DMS114 treated with DMSO at 0.1 percent for 48 hours (cell line): ENCODE measurements at regions not wholly inside any gene's neighbourhood (a gene's known extent, or its start where the extent isn't known, plus 50 kb on each side); places are given as distances from the start of the nearest gene placed in this dataset.

ENCODE experiments used
- DNase-seq: peaks from one replicate; lab custom pipeline; 2025; ENCODE audit not compliant: unreplicated experiment; lab: John Stamatoyannopoulos, UW

DNA sequence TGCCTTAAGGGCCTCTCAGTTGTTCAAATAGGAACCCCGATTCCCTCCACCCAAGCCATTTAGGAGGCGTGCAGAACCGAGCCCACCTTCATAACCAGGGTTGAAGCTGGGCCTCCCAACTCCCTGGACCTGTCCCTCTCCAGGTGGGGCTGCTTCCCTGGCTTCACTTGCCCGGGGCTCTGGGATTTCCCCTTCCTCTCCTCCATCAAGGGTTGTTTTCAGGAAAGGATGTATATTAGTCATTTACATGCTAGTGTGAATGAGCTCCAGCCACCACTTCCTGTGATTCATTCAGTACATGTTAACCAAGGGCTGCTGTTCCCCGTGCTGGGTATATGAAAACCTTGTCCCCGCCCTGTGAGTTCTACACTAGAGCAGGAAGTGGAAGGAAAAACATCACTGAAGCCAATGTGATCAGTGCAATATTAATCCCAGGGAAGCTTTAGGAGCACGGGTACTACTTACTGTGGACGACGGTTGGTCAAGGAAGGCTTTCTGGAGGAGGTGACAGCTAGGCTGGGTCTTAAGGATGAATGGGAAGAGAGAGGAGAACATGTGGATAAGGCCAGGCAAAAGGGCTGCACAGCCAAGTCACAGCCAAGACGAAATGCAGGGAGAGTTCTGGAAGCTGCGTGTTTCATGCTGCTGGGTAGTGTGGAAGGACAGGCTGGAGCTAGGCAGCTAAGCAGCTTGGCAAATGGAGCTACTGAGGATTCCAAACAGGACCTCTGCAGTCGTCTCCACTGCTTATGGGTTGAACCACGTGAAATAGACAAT, 150.1 kb upstream of the SHH start:
- DNase-seq = no peak

DNA sequence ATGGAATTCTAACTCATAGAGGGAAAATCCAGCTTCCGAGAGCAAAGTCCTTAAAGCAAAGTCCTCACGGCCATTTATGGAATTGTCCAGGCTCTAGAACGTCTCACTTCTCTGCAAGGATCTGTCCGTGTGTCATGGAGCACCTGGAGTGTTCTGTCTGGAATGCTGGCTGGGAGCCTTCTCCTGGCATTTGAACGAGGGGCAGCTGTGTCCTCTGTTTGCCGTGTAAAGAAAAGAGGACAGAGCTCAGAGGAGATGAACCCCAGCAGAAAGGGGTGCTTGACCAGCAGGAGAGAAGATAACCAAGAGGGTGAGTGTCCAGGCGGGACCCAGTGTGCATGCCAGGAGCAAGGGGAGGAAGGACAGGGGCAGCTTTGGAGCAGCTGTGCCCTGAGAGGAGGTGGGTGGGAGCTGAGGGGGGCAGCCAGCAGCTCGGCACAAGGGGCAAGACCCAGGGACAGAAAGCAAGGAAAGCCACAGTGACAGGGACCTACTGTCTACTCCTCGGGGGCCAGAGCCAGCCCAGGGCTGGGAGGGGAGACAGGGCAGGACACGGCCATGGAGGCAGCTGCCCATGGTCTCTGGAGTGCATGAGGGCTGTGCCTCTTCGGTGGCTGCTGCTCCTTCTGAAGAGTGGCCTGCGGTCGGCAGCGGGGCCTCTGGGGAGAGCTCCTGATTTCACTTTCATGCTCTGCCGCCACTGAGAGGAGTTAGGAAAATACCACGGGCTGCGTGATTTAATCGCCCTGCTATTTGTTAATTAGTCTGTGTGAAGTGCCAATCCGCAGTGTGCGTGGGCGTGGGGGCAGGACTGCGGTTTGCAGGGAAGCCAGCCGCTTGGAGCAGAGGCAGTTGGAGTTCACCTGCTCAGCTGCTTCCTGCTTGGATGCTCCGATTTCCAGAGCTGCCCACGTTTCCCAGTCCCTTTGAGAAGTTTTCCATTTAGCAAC, 149.3 kb upstream of the SHH start:
- DNase-seq = no peak

DNA sequence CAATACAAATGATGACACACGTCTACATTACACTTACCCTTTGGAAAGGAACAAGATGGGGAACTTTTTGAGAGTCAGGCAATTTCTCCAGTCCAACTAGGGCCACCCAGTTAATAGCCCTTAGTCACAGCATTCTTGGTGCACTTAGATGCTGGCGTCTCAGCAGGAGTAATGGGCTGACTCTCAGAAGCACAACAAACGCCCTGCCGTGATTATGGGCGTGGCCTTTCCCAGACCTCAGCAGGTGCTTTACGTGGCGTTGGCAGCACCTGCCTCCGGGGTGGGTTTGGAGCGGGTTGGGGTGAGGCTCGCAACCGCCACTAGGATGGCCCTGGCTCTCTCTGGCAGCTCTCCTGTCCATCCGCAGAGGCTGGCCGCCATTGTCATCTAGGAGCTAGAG, 147.6 kb upstream of the SHH start:
- no peak for DNase-seq

DNA sequence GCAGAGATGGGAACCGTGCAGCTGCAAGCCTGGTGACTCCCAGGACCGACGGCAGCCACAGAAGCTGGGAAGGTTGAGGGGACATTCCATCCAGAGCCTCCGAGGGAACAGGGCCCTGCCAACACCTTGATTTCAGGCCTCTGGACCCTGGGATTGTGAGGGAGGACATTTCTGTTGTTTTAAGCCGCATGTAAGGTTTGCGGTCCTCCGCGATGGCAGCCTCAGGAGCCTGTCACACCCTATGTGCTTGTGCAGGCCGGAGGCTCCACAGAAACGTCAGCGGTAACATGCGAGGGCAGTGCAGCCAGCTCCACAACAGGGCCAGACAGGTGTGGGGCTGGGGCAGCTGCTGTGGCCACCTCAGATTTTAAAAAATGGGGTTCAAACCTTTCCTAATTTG, 144.7 kb upstream of the SHH start:
- DNase-seq = no peak

DNA sequence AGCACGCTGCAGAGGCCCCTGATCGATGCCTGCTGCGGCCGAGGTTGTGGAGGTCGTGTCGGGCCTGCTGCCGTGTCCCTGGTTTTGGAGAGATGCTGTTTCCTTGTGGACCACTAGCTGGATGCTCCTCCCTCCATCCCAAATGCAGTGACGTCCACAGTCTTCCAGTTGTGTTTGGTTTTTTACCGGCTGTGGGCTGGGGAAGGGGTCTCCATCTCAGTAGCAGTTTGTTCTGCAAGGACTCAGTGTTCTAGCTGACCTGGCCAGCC, 143.0 kb upstream of the SHH start:
- no peak for DNase-seq

DNA sequence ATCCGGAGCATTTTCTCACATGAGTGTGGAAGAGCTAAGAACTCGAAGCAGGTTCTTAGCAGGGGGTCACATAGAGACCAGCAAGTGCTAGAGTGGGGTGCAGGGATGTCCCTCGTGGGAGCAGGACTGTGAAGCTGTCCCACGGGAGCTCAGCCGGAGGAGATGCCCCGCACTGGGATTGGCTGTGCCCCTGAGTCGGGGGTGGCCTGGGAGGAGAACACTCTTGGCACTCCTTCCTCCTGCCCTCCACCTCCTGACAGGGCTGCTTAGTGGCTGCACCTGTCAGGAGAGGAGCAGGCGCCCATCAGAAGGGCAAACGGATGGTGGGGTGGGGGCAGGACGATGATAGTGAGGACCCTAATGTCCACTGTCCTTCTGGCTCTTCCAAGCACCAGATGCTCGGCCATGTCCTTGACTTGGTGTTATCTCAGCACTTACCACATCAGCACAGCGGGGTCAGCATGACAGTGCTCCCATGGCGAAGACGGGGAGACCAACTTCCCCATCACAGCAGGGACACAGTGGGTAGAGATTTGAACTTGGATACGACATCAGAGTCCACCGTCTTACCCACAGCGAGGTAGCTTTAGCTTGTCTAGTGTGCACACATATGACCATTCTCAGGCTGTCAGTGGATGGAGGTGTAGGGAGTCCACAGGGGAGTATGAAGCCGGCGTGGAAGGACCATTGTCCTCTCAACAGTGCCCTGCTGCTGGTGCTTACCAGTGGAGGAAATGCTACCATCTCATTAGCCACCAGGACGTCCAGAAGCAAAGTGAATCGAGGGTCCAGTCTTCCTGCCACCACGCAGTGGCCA, 142.5 kb upstream of the SHH start:
- DNase-seq = no peak

DNA sequence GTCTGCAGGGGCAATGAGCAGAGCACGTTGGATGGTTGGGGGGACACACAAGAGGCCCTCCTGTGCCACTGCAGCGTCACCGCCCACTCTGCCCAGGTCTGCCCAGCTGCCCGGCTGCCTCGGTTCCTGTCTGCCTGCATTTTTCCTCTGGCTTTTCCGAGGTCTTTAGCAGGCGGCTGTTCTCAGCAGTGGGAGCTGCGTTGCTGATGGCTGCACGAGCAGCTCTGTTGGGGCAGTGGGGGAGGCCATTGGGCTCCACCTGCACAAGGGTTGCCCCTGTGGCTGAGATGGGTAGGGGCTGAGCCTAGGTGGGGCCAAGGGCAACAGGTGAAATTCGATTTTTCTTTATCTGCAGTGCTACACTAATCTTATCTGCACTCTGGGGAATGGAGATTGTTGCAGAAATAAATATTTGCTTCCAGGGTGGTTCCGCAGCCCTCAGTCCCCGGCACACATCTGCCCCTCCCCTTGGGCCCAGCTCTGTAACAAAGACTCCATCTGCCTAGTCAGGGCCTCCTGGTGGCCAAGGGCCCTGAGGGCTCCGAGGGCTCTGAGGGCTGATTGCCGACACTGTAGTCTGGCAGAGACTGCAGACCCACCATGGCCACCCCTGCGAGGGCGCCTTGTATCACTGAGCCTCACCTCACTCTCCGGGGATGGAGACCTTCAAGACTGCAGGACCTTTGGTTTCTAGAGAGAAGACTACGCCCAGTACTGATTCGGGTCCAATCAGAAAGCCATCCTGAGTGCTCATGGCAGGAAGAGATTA, 141.7 kb upstream of the SHH start:
- no peak for DNase-seq

DNA sequence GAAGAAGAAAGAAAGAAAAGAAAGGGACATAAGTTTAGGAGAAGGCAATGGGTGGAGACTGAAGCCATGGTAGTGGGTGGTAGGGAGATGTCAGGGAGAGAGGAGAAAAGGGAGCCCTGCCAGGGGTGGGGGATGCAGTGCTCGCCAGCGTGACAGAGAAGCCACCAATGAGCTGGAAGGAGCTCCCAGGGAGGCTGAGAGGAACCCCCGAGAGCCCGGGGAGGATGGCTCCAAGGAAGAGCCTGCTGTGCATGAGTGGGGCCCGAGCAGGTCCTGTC, 141.2 kb upstream of the SHH start:
- DNase-seq = no peak

DNA sequence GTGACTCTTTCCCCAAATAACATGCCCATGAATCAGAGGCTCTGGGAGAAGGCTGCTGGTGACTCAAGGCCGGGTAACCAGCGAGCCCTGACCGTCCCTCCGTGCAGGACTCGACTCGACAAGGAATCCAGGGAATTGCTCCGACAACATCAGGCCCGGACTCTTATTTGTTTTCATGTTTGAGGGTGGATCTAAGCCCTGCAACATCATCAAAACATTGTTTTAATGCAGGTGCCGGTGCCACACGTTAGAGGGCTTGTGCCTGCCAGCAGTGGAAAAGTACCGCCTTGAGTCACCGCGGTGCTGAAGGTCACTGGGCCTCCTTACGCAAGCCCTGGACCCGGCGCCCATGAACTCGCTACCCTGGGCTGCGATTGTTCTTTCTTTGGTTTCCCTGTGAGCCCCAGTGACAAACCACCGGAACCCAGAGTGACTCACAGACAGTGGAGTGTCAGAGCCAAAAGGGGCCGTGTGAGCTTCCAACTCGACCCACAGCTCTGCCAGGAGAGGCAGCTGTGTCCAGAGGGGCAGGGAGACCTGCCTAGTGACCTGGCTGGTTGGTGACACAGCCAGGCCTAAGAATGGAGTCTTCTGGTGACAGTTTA, 139.4 kb upstream of the SHH start:
- no peak for DNase-seq

DNA sequence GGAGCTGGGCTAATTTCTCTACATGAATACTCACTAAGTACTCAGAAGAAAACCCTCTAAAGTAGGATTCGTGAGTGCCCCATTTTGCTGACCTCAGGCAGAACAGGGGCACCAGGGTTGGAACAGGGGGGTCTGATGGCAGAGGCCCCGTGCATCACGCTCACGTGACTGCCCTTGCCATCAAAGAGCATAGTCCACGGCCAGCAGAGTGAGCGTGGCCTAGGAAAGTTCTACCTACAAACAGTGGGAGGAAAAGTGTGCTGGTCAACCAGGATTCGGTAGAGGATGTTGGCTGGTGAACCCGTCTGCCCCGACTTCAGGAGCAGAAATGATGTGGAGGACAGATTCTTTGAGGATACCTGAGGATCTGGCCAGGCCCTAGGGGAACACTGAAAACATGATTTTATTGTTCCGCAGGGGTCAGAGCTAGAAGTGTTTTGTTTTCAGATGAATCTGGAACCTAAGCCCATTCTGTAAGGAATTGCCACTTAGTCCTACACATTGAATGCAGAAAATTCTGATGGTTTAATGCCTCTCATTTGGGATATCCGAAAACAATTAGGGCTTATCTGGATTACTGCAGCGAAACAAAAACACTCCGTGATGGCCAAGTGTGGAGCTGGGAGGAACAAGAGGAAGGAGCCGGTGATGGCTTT, 138.8 kb upstream of the SHH start:
- no peak for DNase-seq

DNA sequence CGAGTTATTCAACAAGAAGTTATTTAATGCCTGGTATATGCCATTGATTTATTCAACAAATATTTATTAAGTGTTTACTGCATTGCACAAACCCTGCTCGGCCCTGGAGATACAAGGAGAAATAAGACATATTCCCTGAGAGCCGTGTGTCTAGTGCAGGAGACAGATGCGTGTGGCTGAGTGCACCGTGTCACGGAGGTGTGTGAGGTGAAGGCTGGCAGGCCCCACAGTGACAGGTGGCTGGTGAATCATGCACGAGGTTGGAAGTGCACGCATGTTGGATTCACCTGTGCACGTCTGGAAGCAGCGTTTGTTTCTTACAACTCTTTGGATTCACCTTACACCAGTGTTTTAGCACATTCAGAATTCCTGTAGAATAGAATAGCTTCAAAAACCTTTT, 136.6 kb upstream of the SHH start:
- DNase-seq = no peak

DNA sequence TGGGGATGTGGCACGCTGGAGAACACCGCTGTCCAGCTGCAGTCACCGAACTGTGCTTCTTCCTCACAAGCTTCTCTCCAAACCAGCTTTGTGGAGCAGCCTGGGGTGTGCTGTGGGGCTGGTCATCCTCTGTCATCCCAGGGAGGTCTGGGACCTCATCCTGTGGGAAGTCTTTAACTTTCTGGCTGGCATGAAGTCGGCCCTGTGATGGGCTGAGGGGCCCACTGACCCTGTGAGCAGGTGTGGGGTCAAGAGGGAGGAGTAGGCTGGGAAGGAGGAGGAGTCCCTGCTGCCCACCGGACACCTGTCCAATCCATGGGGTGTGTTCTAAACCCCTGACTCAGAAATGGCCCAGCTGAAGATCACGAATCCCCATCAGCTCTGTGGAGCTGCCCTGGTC, 136.2 kb upstream of the SHH start:
- DNase-seq = no peak

DNA sequence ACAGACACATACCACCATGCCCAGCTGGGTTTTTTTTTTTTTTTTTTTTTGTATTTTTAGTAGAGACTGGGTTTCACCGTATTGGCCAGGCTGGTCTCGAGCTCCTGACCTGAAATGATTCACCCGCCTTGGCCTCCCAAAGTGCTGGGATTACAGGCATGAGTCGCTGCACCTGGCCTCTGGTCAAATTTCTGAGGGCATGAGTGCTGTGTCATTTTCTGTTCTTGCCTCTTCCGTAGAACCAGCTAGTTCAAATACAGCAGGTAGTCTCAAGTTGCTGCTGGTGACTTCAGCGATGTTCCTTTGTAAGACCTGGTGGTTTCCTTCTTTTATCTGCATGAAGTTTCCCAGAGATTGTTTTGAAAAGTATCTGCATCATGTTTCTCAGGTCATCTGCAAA, 134.8 kb upstream of the SHH start:
- DNase-seq = no peak

DNA sequence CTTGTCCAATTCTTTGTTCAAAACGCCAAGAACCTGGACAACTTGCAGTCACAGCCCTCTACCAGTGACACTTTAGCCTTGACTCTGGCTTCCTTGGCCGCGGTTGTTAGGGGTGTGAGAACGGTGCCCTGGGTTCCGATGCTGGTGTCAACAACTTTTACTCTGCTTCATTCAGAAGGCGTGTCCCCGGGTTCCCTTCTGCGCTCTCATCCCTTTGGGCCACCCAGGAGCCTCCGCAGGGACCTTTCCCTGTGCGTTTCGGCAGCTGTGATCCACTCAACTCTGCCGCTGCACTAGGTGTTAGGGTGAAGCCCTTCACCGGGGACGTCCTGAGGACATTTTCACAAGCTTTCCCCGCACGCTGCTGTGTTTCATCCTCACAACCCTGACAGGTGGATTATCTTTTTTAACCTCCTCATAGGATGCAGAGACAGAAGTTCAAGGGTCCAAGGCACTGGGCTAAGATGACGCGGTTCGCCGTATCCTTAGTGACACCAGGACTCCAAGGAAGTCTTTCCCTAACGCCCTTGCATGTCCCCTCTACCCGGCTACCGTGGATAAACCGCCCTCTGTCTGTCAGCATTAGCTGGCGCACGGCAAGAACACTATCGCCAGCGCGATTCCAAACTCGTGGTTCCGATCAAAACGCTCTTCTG, 133.5 kb upstream of the SHH start:
- no peak for DNase-seq

DNA sequence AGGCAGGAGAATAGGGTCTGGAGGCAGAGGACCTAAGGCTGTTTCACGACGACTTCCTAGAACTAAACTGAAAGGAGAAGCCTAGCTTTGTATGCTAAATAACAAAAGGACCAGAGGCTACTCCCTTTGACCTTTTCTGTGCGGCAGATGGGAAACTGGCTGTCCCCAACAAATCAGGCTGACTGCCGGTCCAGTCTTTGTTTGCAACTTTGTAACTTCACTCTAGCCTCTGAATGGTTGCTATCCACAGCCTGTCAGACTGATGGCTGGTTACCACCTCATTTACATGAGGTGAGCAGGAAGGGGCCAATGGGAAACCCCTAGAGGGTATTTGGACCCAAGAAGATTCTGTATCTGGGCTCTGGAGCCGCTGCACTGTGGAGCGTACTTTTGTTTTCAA, 132.6 kb upstream of the SHH start:
- DNase-seq = no peak

DNA sequence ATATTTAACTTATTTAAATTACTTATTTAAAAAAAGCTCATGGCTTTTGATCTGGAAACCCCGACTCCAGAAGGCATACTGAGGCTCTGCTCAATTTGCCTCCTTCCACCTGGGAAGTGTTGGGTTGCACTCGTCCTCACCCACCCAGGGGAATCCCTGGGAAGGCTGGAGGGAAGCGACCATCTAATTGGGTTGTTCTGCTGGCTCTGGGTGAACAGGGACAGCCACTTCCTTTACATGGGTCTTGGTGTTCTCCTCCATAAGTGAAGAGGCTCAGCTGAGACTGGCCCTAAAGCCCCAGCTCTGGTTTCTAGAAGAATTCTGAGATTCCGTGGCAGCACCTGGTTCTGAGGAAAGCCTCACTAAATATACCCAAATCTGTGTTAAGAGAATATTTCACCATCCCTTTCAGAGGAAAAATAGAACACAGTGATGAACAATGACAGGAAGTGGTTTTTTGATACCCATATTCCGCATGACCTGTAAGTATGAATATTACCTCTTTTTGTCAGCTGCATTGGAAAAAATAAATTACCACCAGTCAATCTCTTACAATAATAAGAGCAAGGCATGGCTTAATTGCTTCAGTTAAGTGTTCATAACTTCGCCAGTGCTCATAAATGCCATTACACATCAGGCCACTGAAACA, 131.1 kb upstream of the SHH start:
- DNase-seq = no peak

DNA sequence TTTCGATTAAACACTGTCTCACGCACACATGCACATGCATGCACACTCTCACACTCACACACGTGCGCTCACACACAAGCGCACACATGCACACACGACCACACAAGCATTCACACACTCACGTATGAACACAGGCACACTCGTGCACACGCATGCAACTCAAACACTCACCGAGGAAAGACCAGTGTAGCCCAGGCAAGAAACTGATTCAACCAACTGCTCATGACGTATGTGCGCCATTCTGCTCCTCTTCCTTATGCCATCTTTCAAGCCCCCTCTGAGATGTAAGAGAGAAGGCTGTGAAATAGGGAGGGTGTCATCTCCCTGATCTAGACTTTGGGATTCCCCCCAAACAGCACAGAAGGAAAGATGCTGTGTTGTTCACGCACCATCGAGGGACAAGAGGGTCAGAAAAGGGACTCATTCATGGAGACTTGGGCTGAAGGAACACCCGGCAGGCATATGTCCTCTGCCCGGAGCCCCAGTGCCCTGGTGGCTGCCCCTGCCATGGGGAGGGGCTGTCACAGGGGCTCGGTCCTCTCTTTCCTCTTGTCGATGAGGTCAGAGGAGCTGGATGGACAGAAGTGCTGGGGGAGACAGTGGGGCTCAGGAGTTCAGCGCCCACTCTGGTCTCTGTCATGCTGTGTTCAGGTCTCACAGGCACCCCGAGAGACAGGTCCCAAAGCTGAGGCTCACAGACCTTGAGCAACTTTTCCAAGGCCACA, 130.1 kb upstream of the SHH start:
- no peak for DNase-seq

DNA sequence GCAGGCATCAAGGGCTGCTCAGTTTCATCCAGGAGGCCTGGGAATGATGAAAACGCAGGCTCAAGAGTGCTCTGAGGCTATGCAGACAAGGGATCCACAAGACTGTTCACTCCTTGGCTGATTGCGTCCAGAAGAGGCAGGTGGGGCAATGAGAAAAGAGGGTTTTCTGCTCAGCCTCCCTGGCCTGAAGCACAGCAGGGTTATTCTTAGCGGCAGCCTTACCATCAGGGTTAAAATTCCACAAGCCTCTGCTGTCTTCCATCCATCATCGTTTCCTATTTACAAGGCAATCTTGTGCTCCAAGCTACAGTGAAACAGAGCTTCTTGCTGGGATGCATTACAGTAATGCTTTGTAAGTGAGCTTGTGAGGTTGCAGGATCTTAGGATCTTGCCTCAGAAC, 129.4 kb upstream of the SHH start:
- no peak for DNase-seq

DNA sequence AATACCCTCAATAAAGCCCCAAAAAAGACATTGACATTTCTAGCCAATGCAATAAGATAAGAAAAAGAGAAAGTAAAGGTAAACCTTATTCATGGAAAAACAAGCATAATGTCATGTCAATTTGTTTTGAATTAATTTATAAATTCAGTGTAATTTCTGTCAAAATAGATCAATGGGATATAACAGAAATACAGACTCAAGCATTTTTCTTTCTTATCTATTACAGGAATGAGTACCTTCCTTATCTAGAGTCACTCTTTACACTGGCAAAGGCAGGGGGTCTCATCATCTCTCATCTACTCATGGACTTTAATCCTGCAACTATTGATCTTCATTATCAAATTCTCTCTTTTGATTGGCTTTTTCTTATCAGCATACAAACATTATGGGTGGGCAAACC, 127.1 kb upstream of the SHH start:
- DNase-seq = no peak
